OCI-LY1 (cell line): ENCODE measurements at regions not wholly inside any gene's neighbourhood (a gene's known extent, or its start where the extent isn't known, plus 50 kb on each side); places are given as distances from the start of the nearest gene placed in this dataset.

Source experiments
- CTCF ChIP-seq: fragments of 200-600 bp; sonication (generic), shearing (Covaris generic); IDR thresholded peaks from 2 replicates; pipeline ENCODE4 v1.5.1; 2017; ENCODE audit warnings: mild to moderate bottlenecking, antibody characterized with exemption, low read length, moderate library complexity, mixed read lengths
- EZH2 ChIP-seq: fragments of 200-600 bp; sonication (generic), shearing (Covaris generic); IDR thresholded peaks from 2 replicates; pipeline ENCODE4 v1.8.0; 2017; ENCODE audit warnings: borderline replicate concordance, mixed run types, mild to moderate bottlenecking, antibody characterized with exemption, low read length, moderate library complexity, mixed read lengths

- TF ChIP-seq EZH2 = no peak
- TF ChIP-seq CTCF = no peak
Observed at GRCh38 chr16:65716737-65717700, 595.2 kb upstream of the CDH11 start.
